ENCODE measurements at regions not wholly inside any gene's neighbourhood (a gene's known extent, or its start where the extent isn't known, plus 50 kb on each side); places are given as distances from the start of the nearest gene placed in this dataset.

DNA sequence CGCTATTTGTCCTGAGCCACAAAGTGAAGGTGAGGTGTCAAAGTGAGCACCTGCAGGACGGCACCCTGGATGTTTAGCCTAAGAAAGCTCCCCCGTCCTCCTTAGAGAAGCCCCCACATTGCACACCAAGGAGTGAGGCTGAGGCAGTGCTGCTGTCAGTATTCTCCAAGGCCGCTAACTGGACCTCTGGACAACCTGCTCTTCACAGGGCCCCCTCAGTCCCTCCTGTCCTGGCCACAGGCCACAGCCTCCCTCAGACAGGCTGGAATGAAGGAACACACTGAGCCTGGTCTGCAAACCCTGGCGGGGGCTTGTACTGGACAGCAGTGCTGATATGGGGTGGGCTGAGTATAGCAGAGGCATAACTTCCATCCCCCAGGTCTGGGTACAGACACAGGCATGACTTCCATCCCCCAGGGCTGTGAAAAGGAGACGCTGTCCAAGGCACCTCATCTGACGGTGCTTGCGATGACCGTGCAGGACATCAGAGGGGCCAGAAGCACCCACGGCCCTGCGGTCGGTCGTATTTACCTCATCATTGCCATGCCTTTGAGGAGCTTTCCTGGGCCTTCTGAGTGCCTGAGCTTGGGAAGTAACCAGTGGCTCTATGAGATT is 82.4 kb upstream of the DIO3 start:
- no peak for FAIRE-seq
- no peak for DNase-seq (ENCODE audit: low read depth)
- H3K27me3 ChIP-seq (ENCODE audit: control insufficient read depth, insufficient read depth, low read length) = no peaks in the 10 kb centered on the region
- no peak overlapping the region for H3K4me3 ChIP-seq (ENCODE audit: low read depth, low read length)
- H3K36me3 ChIP-seq (ENCODE audit: control insufficient read depth, insufficient read depth, low read length) = no peaks in the 10 kb centered on the region
- TF ChIP-seq, protein P1, sequence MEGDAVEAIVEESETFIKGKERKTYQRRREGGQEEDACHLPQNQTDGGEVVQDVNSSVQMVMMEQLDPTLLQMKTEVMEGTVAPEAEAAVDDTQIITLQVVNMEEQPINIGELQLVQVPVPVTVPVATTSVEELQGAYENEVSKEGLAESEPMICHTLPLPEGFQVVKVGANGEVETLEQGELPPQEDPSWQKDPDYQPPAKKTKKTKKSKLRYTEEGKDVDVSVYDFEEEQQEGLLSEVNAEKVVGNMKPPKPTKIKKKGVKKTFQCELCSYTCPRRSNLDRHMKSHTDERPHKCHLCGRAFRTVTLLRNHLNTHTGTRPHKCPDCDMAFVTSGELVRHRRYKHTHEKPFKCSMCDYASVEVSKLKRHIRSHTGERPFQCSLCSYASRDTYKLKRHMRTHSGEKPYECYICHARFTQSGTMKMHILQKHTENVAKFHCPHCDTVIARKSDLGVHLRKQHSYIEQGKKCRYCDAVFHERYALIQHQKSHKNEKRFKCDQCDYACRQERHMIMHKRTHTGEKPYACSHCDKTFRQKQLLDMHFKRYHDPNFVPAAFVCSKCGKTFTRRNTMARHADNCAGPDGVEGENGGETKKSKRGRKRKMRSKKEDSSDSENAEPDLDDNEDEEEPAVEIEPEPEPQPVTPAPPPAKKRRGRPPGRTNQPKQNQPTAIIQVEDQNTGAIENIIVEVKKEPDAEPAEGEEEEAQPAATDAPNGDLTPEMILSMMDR (IDR thresholded peaks at IDR 0.05; ENCODE audit: insufficient read depth, low read length, severe bottlenecking) = no peak

DNA sequence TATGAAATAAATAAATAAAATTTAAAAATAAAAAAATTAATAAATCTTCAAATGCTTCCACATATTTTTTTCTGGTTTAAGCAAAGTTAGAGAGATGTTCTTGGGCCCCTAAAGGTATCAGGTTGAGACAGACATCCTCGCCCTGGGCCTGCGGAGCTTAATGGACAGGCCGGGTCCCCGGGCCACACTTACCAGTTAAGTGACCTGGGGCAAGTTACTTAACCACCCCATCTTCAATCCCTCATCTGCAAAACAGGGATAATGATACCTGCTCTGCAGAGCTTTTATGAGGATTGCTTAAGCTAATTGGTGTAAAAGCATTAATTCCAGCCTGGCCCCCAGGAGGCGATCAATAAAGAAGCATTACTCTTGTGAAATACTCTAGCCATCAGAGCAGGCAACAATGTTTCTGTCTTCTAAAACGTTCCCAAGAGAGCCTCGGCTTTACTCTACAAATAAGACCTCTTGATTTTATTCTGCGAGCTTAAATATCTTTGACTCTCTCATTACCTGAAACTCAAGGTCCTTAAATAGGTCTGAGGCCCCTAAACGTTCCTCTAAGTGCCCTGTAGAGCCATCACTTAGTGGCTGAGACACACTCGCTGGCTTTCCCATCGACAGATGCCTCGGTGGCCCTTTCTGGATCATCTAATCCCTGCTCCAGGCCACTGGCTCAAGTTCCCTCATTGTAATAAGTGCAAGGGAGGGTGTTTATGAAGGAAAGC is 81.1 kb upstream of the DIO3 start:
- Histone ChIP-seq H3K36me3 (ENCODE audit: control insufficient read depth, insufficient read depth, low read length) (no peaks in the 10 kb centered on the region), H3K4me3 (ENCODE audit: low read depth, low read length) (no peak overlapping the region), H3K27me3 (ENCODE audit: control insufficient read depth, insufficient read depth, low read length) (no peaks in the 10 kb centered on the region)
- TF ChIP-seq, protein P1 (IDR thresholded peaks at IDR 0.05; ENCODE audit: insufficient read depth, low read length, severe bottlenecking) = no peak
- DNase-seq (ENCODE audit: low read depth) (no peak), FAIRE-seq (no peak)

DNA sequence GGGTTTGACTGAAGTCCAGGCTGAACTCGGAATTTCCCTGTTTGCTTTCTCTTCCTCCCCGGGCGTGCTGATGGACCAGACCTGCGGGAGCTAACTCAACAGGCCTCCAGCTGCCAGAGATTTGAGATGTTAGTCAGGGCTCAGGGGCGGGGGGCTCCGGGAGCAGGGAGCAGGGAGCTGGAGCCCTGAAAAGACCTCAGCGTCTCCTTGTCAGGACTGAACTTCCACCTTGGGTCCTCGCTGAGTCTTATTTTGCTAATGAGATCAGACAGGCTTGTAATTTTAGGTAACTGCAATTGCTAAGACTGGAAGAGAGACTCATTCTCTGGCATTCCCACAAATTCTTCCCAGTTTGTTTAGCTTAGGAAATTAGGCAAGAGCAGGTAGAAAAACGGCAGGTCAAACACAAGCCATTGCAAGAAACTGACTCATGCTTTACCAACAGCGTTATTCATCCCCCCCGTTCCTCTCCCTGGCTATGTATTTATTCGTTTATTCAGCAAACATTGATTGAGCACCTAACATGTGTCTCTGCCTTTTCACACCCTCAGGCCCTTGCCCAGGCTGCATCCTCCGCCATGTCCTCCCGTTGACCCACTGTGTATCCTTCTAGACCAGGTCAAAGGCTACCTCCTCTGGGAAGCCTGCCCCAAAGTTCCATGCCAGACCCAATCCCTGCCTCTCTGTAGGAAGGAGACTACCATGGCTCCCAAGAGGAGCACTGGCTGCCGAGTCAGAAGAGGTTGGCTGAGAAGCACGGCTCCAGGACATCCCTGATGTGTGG is 80.4 kb upstream of the DIO3 start:
- DNase-seq (ENCODE audit: low read depth) = peak; percentile 96
- TF ChIP-seq, protein P1 (IDR thresholded peaks at IDR 0.05; ENCODE audit: insufficient read depth, low read length, severe bottlenecking) = no peak
- Histone ChIP-seq H3K36me3 (ENCODE audit: control insufficient read depth, insufficient read depth, low read length) (no peaks in the 10 kb centered on the region), H3K4me3 (ENCODE audit: low read depth, low read length) (no peak overlapping the region), H3K27me3 (ENCODE audit: control insufficient read depth, insufficient read depth, low read length) (no peaks in the 10 kb centered on the region)
- FAIRE-seq = peak; percentile 90

DNA sequence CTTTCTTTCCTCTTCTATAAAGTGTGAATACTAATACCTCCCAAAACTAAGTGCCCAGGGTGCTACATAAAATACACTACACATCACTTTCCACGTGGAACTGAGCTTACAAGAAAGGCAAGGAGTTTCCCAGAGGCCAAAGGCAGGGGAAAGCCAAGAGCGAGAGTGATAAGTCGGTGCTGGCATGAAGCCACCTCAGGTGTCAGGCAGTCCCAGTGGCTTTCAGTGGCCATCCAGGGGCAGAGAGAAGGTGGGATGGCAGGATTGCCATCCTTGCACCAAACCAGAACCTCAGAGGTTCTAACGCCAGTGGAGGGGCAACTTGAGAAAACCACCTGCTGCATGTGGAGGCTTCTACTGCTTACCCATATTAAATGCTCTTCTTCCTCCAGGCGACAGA is 79.7 kb upstream of the DIO3 start:
- Histone ChIP-seq H3K36me3 (ENCODE audit: control insufficient read depth, insufficient read depth, low read length) (no peaks in the 10 kb centered on the region), H3K27me3 (ENCODE audit: control insufficient read depth, insufficient read depth, low read length) (no peaks in the 10 kb centered on the region), H3K4me3 (ENCODE audit: low read depth, low read length) (no peak overlapping the region)
- no peak for DNase-seq (ENCODE audit: low read depth)
- FAIRE-seq = no peak
- TF ChIP-seq, protein P1 (IDR thresholded peaks at IDR 0.05; ENCODE audit: insufficient read depth, low read length, severe bottlenecking) = no peak

DNA sequence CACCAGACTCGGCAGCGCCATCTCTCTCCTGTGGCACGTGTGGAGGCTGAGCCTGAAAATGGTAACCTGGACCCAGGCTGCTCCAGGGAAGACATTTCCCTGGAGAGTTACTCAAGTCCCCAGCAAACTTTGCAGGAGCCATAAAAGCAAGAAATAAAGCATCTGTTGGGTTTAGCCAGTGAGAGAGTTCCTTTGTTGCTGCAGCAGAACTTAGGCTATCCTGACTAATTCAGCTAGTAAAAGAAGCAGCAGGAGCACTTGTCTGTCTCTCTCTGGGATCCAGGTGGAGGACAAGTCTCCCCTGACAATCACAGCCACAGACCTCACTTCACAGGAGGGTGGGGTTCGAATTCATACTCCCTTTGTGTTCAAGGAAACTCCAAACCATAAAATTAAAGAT is 79.2 kb upstream of the DIO3 start:
- no peak for DNase-seq (ENCODE audit: low read depth)
- FAIRE-seq = no peak
- H3K4me3 ChIP-seq (ENCODE audit: low read depth, low read length) = no peak overlapping the region

More for the DNA sequence above, 79.2 kb upstream of the DIO3 start:
- no peaks in the 10 kb centered on the region for H3K27me3 ChIP-seq (ENCODE audit: control insufficient read depth, insufficient read depth, low read length)
- TF ChIP-seq, protein P1 (IDR thresholded peaks at IDR 0.05; ENCODE audit: insufficient read depth, low read length, severe bottlenecking) = no peak
- no peaks in the 10 kb centered on the region for H3K36me3 ChIP-seq (ENCODE audit: control insufficient read depth, insufficient read depth, low read length)

Data from bronchial epithelial cell (primary cell).